Skeletal muscle tissue (tissue), 3 donors: ENCODE measurements at regions not wholly inside any gene's neighbourhood (a gene's known extent, or its start where the extent isn't known, plus 50 kb on each side); places are given as distances from the start of the nearest gene placed in this dataset.
"Not testable (repeated sequence)": the region's sequence is repeated elsewhere in the genome, so short reads cannot be mapped to it uniquely, and the experiment has no call there.

Experiments
- H3K27ac ChIP-seq: one replicate; pipeline ENCODE4 v1.7.0; 2013; ENCODE audit warnings: mild to moderate bottlenecking, low read depth, low read length, inconsistent platforms
- H3K27me3 ChIP-seq, 3 donors: one replicate each; pipeline ENCODE4 v1.7.0; 2013; ENCODE audit warnings: low read length in 3 of 3; ENCODE audit not compliant: control insufficient read depth in 3 of 3, insufficient read depth in 3 of 3
- H3K36me3 ChIP-seq, 3 donors: one replicate each; pipeline ENCODE4 v1.7.0; 2013; ENCODE audit warnings: low read length in 3 of 3; ENCODE audit not compliant: control insufficient read depth in 3 of 3, insufficient read depth in 3 of 3
- H3K4me1 ChIP-seq, 3 donors: one replicate each; pipeline ENCODE4 v1.7.0; 2013; ENCODE audit warnings: low read length in 3 of 3, mild to moderate bottlenecking in 3 of 3; ENCODE audit not compliant: control insufficient read depth in 3 of 3, insufficient read depth in 3 of 3
- H3K4me3 ChIP-seq, 3 donors: one replicate each; pipeline ENCODE4 v1.7.0; 2013; ENCODE audit warnings: low read length in 3 of 3
- H3K9ac ChIP-seq, 3 donors: one replicate each; pipeline ENCODE4 v1.7.0; 2013; ENCODE audit warnings: low read length in 3 of 3, mild to moderate bottlenecking in 3 of 3, moderate library complexity in 2 of 3, low read depth in 1 of 3
- H3K9me3 ChIP-seq, 3 donors: one replicate each; pipeline ENCODE4 v1.7.0; 2013; ENCODE audit warnings: low read length in 3 of 3; ENCODE audit not compliant: control insufficient read depth in 3 of 3
- donor health status: Osteomylitis.

- H3K9me3 ChIP-seq, result no peaks in the 10 kb centered on the region
- no peaks in the 10 kb centered on the region for H3K27me3 ChIP-seq
- no peak overlapping the region for H3K27ac ChIP-seq
- no peak overlapping the region for H3K9ac ChIP-seq
- no peaks in the 10 kb centered on the region for H3K36me3 ChIP-seq
- peaks cover 1 to 4% (median 2%) of the 10 kb centered on the region in 3 donors for H3K4me1 ChIP-seq
- H3K4me3 ChIP-seq, result no peak overlapping the region
Measured at GRCh38 chr1:178580876-178581275, 68.0 kb downstream of the TEX35 start.

DNA sequence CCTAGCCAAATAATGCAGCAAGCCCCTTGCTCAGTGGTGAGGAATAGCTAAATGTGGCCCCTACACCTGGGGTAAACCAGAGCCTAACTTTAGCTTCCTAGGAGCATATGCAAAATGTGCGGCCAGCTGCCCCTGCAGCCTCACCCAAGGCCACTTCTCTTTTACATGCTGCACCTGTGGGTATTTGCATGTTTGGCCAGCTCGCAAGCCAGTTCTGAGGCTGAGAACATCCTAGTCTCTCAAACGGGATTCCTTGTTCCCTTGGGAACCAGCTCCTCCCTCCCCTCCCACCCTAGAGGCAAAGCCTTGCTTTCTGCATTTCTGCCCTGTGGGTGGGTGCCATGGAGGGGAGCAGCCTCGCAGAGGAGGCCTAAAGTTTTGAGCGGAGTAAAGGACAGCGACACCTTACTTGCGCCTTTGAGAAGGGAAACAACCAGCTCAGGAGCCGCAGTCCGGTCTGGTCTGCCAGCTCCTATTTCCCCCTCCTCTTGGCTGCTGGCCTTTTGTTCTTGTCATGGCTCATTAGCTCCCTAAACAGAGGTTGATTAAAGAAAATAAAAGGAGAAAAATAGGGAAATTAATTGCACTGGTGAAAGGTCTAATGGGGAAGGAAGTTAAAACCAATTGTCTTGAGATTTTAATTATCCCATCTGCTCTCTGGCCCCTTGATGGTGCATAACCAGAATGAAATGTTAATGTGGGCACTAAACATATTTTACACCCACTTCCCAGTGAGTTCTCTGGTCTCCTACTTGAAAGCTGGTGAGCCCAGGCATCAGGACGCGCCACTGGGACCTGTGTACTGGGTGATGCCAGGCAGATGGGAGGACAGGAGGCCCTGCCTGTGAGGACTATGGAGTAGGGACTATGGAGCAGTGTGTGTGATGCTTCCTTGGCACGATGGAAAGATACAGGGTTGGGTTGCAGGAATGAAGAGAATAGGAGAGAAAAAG, 68.7 kb downstream of the TEX35 start:
- Histone ChIP-seq H3K9ac (no peak overlapping the region), H3K9me3 (no peaks in the 10 kb centered on the region), H3K4me1 (peaks cover 0 to under 1% (median 0%) of the 10 kb centered on the region in 3 donors), H3K27ac (no peak overlapping the region), H3K36me3 (no peaks in the 10 kb centered on the region), H3K4me3 (no peak overlapping the region), H3K27me3 (no peaks in the 10 kb centered on the region)

- Histone ChIP-seq H3K36me3 (no peaks in the 10 kb centered on the region), H3K9me3 (peaks cover 0 to 2% (median 0%) of the 10 kb centered on the region in 3 donors)
Measured at GRCh38 chr1:178587096-178587495, 74.2 kb downstream of the TEX35 start.

GRCh38 chr1:178587975-178588374, 75.1 kb downstream of the TEX35 start:
- Histone ChIP-seq H3K36me3 (no peaks in the 10 kb centered on the region), H3K4me1 (no peaks in the 10 kb centered on the region), H3K27ac (no peak overlapping the region), H3K4me3 (no peak overlapping the region), H3K9me3 (peaks cover 0 to 2% (median 0%) of the 10 kb centered on the region in 3 donors), H3K27me3 (no peaks in the 10 kb centered on the region), H3K9ac (no peak overlapping the region)

More at GRCh38 chr1:178587096-178587495, 74.2 kb downstream of the TEX35 start:
- Histone ChIP-seq H3K27me3 (no peaks in the 10 kb centered on the region), H3K9ac (no peak overlapping the region), H3K4me3 (no peak overlapping the region), H3K4me1 (no peaks in the 10 kb centered on the region), H3K27ac (no peak overlapping the region)

DNA sequence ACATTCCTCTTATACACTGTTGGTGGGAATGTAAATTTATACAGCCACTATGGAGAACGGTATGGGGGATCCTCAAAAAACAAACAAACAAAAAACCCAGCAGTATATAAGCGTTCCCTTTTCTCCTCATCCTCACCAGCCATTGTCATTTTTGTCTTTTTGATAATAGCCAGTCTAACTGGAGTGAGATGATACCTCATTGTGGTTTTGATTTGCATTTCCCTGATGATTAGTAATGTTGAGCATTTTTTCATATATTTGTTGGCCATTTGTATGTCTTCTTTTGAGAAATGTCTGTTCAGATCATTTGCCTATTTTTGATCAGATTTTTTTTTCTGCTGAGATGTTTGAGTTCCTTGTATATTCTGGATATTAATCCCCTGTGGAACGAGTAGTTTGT, 76.1 kb downstream of the TEX35 start:
- not testable (repeated sequence) for H3K9ac ChIP-seq, H3K9me3 ChIP-seq, H3K36me3 ChIP-seq, H3K27me3 ChIP-seq, H3K27ac ChIP-seq, H3K4me1 ChIP-seq, H3K4me3 ChIP-seq

DNA sequence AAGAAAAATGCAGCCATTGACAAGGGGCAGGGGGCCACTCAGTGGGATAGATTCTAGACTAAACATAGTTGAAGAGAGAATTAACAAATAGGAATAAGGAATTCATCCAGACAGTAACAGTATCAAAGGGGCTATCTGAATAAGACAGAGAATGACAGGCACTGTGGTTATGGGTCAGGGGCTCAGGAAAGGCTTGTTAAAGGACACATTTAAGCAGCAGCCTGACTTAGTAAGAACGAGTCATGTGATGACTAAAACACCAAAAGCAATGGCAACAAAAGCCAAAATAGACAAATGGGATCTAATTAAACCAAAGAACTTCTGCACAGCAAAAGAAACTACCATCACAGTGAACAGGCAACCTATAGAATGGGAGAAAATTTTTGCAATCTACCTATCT, 78.9 kb downstream of the TEX35 start:
- not testable (repeated sequence) for H3K36me3 ChIP-seq, H3K4me1 ChIP-seq, H3K9ac ChIP-seq, H3K27me3 ChIP-seq, H3K4me3 ChIP-seq, H3K27ac ChIP-seq, H3K9me3 ChIP-seq

DNA sequence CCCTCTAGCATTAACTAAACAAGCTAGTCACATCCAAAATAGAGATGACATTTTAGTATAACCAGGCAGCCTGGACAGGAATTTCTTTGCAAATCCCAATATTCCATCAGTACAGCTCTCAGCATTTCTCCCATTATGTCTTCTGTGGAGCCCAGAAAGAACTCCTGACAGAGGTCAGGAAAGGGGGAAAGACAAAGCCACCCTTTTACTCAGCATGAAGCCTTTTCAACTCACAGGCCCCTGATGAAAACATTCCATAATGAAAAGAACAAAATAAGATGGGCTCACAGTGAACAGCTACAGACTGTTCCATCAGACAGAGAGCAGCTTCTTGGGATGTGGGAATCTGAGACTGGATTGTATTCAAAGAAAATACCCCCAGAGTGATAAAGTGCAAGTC, 80.6 kb downstream of the TEX35 start:
- Histone ChIP-seq H3K4me1 (peaks cover 0 to 5% (median 0%) of the 10 kb centered on the region in 3 donors), H3K9ac (no peak overlapping the region), H3K27me3 (no peaks in the 10 kb centered on the region), H3K4me3 (no peak overlapping the region), H3K27ac (no peak overlapping the region), H3K9me3 (peaks cover 0 to 2% (median 0%) of the 10 kb centered on the region in 3 donors), H3K36me3 (no peaks in the 10 kb centered on the region)

GRCh38 chr1:178594133-178594532, 81.2 kb downstream of the TEX35 start:
- Histone ChIP-seq H3K27ac (no peak overlapping the region), H3K27me3 (no peaks in the 10 kb centered on the region)

GRCh38 chr1:178595491-178595890, 82.6 kb downstream of the TEX35 start:
- no peak overlapping the region for H3K27ac ChIP-seq
- H3K27me3 ChIP-seq, result no peaks in the 10 kb centered on the region
- no peaks in the 10 kb centered on the region for H3K36me3 ChIP-seq
- H3K4me1 ChIP-seq, result peaks cover 0 to 5% (median 0%) of the 10 kb centered on the region in 3 donors
- H3K9ac ChIP-seq, result no peak overlapping the region
- H3K4me3 ChIP-seq, result no peak overlapping the region
- peaks cover 0 to 2% (median 0%) of the 10 kb centered on the region in 3 donors for H3K9me3 ChIP-seq

More at GRCh38 chr1:178594133-178594532, 81.2 kb downstream of the TEX35 start:
- Histone ChIP-seq H3K9me3 (peaks cover 0 to 2% (median 0%) of the 10 kb centered on the region in 3 donors), H3K36me3 (no peaks in the 10 kb centered on the region), H3K4me3 (no peak overlapping the region), H3K9ac (no peak overlapping the region), H3K4me1 (peaks cover 0 to 5% (median 0%) of the 10 kb centered on the region in 3 donors)

- no peaks in the 10 kb centered on the region for H3K36me3 ChIP-seq
- no peaks in the 10 kb centered on the region for H3K27me3 ChIP-seq
- no peak overlapping the region for H3K9ac ChIP-seq
- H3K4me1 ChIP-seq, result no peaks in the 10 kb centered on the region
- H3K4me3 ChIP-seq, result no peak overlapping the region
- no peaks in the 10 kb centered on the region for H3K9me3 ChIP-seq
- no peak overlapping the region for H3K27ac ChIP-seq
Measured at GRCh38 chr1:178599087-178599486, 86.2 kb downstream of the TEX35 start.
